ENCODE measurements at regions not wholly inside any gene's neighbourhood (a gene's known extent, or its start where the extent isn't known, plus 50 kb on each side); places are given as distances from the start of the nearest gene placed in this dataset.

GRCh38 chr4:36417146-36417545 is 135.7 kb downstream of the DTHD1 start:
- DNase-seq (ENCODE audit: extremely low spot score in 2 of 2) = no peak
- no peaks in the 10 kb centered on the region for H3K9me3 ChIP-seq
- H3K36me3 ChIP-seq = no peaks in the 10 kb centered on the region
- H3K27ac ChIP-seq = no peak overlapping the region
- TF ChIP-seq POLR2A (IDR thresholded peaks at IDR 0.05) (no peak), POLR2AphosphoS5 (IDR thresholded peaks at IDR 0.05; ENCODE audit: insufficient read depth in 1 of 2, low read depth in 1 of 2) (no peak), CTCF (IDR thresholded peaks at IDR 0.05) (no peak)
- H3K27me3 ChIP-seq = no peaks in the 10 kb centered on the region
- H3K4me1 ChIP-seq = no peaks in the 10 kb centered on the region
- intact Hi-C loops (cut with DNase I) = loop anchor here (10.0 kb wide), 1 partner anchor 332 kb away; no protein-coding TSS in a partner anchor
- no peak overlapping the region for H3K4me3 ChIP-seq

GRCh38 chr4:36420111-36420679 is 138.8 kb downstream of the DTHD1 start:
- no peaks in the 10 kb centered on the region for H3K4me1 ChIP-seq
- H3K36me3 ChIP-seq = no peaks in the 10 kb centered on the region
- H3K4me3 ChIP-seq = no peak overlapping the region
- H3K27me3 ChIP-seq = no peaks in the 10 kb centered on the region
- DNase-seq (ENCODE audit: extremely low spot score in 2 of 2) = no peak
- no peaks in the 10 kb centered on the region for H3K9me3 ChIP-seq
- intact Hi-C loops (cut with DNase I) = no loop called here
- TF ChIP-seq POLR2A (IDR thresholded peaks at IDR 0.05) (no peak), POLR2AphosphoS5 (IDR thresholded peaks at IDR 0.05; ENCODE audit: insufficient read depth in 1 of 2, low read depth in 1 of 2) (no peak), CTCF (IDR thresholded peaks at IDR 0.05) (no peak)
- no peak overlapping the region for H3K27ac ChIP-seq

GRCh38 chr4:36422607-36423006 is 141.2 kb downstream of the DTHD1 start:
- no peak for TF ChIP-seq CTCF (IDR thresholded peaks at IDR 0.05)
- TF ChIP-seq POLR2A (IDR thresholded peaks at IDR 0.05) = no peak
- TF ChIP-seq POLR2AphosphoS5 (IDR thresholded peaks at IDR 0.05; ENCODE audit: insufficient read depth in 1 of 2, low read depth in 1 of 2) = no peak
- Histone ChIP-seq H3K4me3 (no peak overlapping the region), H3K4me1 (no peaks in the 10 kb centered on the region), H3K9me3 (no peaks in the 10 kb centered on the region), H3K27me3 (no peaks in the 10 kb centered on the region), H3K36me3 (no peaks in the 10 kb centered on the region), H3K27ac (no peak overlapping the region)
- intact Hi-C loops (cut with DNase I) = no loop called here
- no peak for DNase-seq (ENCODE audit: extremely low spot score in 2 of 2)

GRCh38 chr4:36426741-36427140 is 145.3 kb downstream of the DTHD1 start:
- no peak for TF ChIP-seq POLR2A (IDR thresholded peaks at IDR 0.05)
- no peak for TF ChIP-seq CTCF (IDR thresholded peaks at IDR 0.05)
- no peak for TF ChIP-seq POLR2AphosphoS5 (IDR thresholded peaks at IDR 0.05; ENCODE audit: insufficient read depth in 1 of 2, low read depth in 1 of 2)

GRCh38 chr4:36427696-36428095 is 146.3 kb downstream of the DTHD1 start:
- H3K9me3 ChIP-seq = no peaks in the 10 kb centered on the region
- intact Hi-C loops (cut with DNase I) = no loop called here
- TF ChIP-seq POLR2AphosphoS5 (IDR thresholded peaks at IDR 0.05; ENCODE audit: insufficient read depth in 1 of 2, low read depth in 1 of 2) (no peak), CTCF (IDR thresholded peaks at IDR 0.05) (no peak), POLR2A (IDR thresholded peaks at IDR 0.05) (no peak)
- no peaks in the 10 kb centered on the region for H3K4me1 ChIP-seq
- DNase-seq (ENCODE audit: extremely low spot score in 2 of 2) = no peak
- H3K36me3 ChIP-seq = no peaks in the 10 kb centered on the region
- no peaks in the 10 kb centered on the region for H3K27me3 ChIP-seq
- H3K4me3 ChIP-seq = no peak overlapping the region
- no peak overlapping the region for H3K27ac ChIP-seq

More at GRCh38 chr4:36426741-36427140, 145.3 kb downstream of the DTHD1 start:
- no peaks in the 10 kb centered on the region for H3K27me3 ChIP-seq
- intact Hi-C loops (cut with DNase I) = no loop called here
- no peak overlapping the region for H3K4me3 ChIP-seq
- DNase-seq (ENCODE audit: extremely low spot score in 2 of 2) = no peak
- H3K9me3 ChIP-seq = no peaks in the 10 kb centered on the region
- no peaks in the 10 kb centered on the region for H3K4me1 ChIP-seq
- no peak overlapping the region for H3K27ac ChIP-seq
- no peaks in the 10 kb centered on the region for H3K36me3 ChIP-seq
